ENCODE measurements at regions not wholly inside any gene's neighbourhood (a gene's known extent, or its start where the extent isn't known, plus 50 kb on each side); places are given as distances from the start of the nearest gene placed in this dataset.

DNA sequence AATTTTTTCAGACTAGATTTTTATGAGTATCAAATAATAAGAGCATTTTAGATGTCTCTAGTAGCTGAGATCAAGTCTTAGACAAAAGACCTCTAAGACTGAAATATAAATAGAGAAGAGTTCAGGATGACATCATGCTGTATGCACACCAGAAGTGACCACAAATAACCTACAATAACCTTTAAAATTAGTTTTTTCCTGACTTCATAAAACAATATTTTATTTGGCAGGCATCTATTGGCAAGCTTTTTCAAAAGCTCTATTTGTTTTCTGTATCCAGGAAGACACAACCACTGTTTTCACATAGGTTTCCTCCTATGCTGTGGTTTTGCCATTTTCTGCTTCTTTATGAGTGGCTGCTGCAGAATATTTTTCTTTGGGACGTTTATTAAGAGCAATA is 359.1 kb downstream of the CRPPA start:
- Histone ChIP-seq H3K9ac (ENCODE audit: insufficient read depth, low read length) (no peak overlapping the region), H3K27me3 (ENCODE audit: control insufficient read depth, insufficient read depth, low read length) (peaks cover 2% of the 10 kb centered on the region), H2AFZ (ENCODE audit: low read length) (no peak overlapping the region), H3K9me3 (ENCODE audit: control insufficient read depth, insufficient read depth, low read depth, low read length) (no peaks in the 10 kb centered on the region), H3K4me1 (ENCODE audit: control insufficient read depth, extremely low read depth, insufficient read depth, low read length) (peaks cover 4% of the 10 kb centered on the region), H3K4me3 (replicated peaks in 1 of 4; ENCODE audit: control extremely low read depth in 1 of 4, insufficient read depth in 1 of 4, low read depth in 3 of 4, low read length in 4 of 4) (no peak overlapping the region), H3K4me2 (ENCODE audit: extremely low read depth, insufficient read depth, low read length) (no peak overlapping the region), H3K36me3 (ENCODE audit: control insufficient read depth, insufficient read depth, low read length) (no peaks in the 10 kb centered on the region), H3K27ac (ENCODE audit: insufficient read depth, low read length) (no peak overlapping the region), H3K79me2 (ENCODE audit: control insufficient read depth, insufficient read depth, low read length) (no peaks in the 10 kb centered on the region), H4K20me1 (ENCODE audit: control insufficient read depth, extremely low read depth, insufficient read depth, low read length) (no peaks in the 10 kb centered on the region)
- peak; percentile 77 to 85 for DNase-seq (ENCODE audit: low read depth in 2 of 2)
- TF ChIP-seq EZH2 (IDR thresholded peaks at IDR 0.05; ENCODE audit: low read length, missing control alignments), result no peak
- TF ChIP-seq, protein P1, sequence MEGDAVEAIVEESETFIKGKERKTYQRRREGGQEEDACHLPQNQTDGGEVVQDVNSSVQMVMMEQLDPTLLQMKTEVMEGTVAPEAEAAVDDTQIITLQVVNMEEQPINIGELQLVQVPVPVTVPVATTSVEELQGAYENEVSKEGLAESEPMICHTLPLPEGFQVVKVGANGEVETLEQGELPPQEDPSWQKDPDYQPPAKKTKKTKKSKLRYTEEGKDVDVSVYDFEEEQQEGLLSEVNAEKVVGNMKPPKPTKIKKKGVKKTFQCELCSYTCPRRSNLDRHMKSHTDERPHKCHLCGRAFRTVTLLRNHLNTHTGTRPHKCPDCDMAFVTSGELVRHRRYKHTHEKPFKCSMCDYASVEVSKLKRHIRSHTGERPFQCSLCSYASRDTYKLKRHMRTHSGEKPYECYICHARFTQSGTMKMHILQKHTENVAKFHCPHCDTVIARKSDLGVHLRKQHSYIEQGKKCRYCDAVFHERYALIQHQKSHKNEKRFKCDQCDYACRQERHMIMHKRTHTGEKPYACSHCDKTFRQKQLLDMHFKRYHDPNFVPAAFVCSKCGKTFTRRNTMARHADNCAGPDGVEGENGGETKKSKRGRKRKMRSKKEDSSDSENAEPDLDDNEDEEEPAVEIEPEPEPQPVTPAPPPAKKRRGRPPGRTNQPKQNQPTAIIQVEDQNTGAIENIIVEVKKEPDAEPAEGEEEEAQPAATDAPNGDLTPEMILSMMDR (conservative IDR thresholded peaks at IDR 0.05 in 1 of 2, IDR thresholded peaks at IDR 0.05 in 1 of 2; ENCODE audit: low read depth in 1 of 2, low read length in 2 of 2), result no peak

DNA sequence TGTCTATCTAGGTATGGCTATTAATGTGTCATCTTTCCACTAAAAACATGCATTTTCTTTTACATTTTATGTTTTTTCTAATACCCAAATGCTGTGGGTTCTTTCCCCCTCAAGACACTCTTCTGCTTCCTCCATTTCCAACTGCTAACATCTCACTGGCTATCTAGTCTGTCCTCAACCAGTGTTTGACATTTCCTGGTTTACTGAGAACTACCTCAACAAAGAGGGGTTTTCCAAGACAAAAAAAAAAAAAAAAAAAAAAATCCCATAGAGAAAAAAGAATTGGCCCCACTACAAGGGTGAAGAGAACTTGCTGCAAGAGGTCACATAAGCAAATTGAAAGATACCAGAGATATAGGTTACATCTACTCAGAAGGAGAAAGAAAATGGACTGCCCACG is 359.7 kb downstream of the CRPPA start:
- H3K36me3 ChIP-seq (ENCODE audit: control insufficient read depth, insufficient read depth, low read length), result no peaks in the 10 kb centered on the region
- no peak overlapping the region for H3K4me3 ChIP-seq (replicated peaks in 1 of 4; ENCODE audit: control extremely low read depth in 1 of 4, insufficient read depth in 1 of 4, low read depth in 3 of 4, low read length in 4 of 4)
- no peaks in the 10 kb centered on the region for H3K9me3 ChIP-seq (ENCODE audit: control insufficient read depth, insufficient read depth, low read depth, low read length)
- no peak overlapping the region for H3K9ac ChIP-seq (ENCODE audit: insufficient read depth, low read length)
- H3K27ac ChIP-seq (ENCODE audit: insufficient read depth, low read length), result no peak overlapping the region
- no peaks in the 10 kb centered on the region for H4K20me1 ChIP-seq (ENCODE audit: control insufficient read depth, extremely low read depth, insufficient read depth, low read length)
- H3K79me2 ChIP-seq (ENCODE audit: control insufficient read depth, insufficient read depth, low read length), result no peaks in the 10 kb centered on the region
- TF ChIP-seq, protein P1 (conservative IDR thresholded peaks at IDR 0.05 in 1 of 2, IDR thresholded peaks at IDR 0.05 in 1 of 2; ENCODE audit: low read depth in 1 of 2, low read length in 2 of 2), result no peak
- TF ChIP-seq EZH2 (IDR thresholded peaks at IDR 0.05; ENCODE audit: low read length, missing control alignments), result no peak
- H2AFZ ChIP-seq (ENCODE audit: low read length), result no peak overlapping the region
- peaks cover 2% of the 10 kb centered on the region for H3K27me3 ChIP-seq (ENCODE audit: control insufficient read depth, insufficient read depth, low read length)
- DNase-seq (ENCODE audit: low read depth in 2 of 2), result no peak
- no peak overlapping the region for H3K4me2 ChIP-seq (ENCODE audit: extremely low read depth, insufficient read depth, low read length)
- H3K4me1 ChIP-seq (ENCODE audit: control insufficient read depth, extremely low read depth, insufficient read depth, low read length), result no peaks in the 10 kb centered on the region

DNA sequence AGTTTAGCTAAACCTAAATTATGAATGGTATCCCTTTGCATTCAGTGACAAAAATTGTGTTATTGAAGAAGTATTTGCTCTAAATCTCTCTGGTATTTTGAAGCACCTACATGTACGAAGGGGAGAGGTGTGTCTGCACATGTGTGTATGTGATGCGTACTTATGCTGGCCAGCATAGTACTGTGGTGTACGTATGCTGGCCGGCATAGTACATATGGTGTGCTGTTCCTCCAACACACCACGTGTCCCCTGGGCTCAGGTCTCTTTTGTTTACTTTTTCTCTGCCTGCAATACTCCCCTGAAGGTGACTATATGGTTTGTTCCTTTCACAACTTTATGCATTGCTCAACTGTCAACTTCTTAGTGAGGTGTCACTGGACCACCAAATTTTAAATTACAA is 360.3 kb downstream of the CRPPA start:
- no peak for TF ChIP-seq EZH2 (IDR thresholded peaks at IDR 0.05; ENCODE audit: low read length, missing control alignments)
- TF ChIP-seq, protein P1 (conservative IDR thresholded peaks at IDR 0.05 in 1 of 2, IDR thresholded peaks at IDR 0.05 in 1 of 2; ENCODE audit: low read depth in 1 of 2, low read length in 2 of 2), result no peak
- Histone ChIP-seq H4K20me1 (ENCODE audit: control insufficient read depth, extremely low read depth, insufficient read depth, low read length) (no peaks in the 10 kb centered on the region), H3K4me1 (ENCODE audit: control insufficient read depth, extremely low read depth, insufficient read depth, low read length) (no peaks in the 10 kb centered on the region), H3K4me2 (ENCODE audit: extremely low read depth, insufficient read depth, low read length) (no peak overlapping the region), H3K27me3 (ENCODE audit: control insufficient read depth, insufficient read depth, low read length) (peaks cover 2% of the 10 kb centered on the region), H3K27ac (ENCODE audit: insufficient read depth, low read length) (no peak overlapping the region), H3K36me3 (ENCODE audit: control insufficient read depth, insufficient read depth, low read length) (no peaks in the 10 kb centered on the region), H3K4me3 (replicated peaks in 1 of 4; ENCODE audit: control extremely low read depth in 1 of 4, insufficient read depth in 1 of 4, low read depth in 3 of 4, low read length in 4 of 4) (no peak overlapping the region), H3K9ac (ENCODE audit: insufficient read depth, low read length) (no peak overlapping the region), H2AFZ (ENCODE audit: low read length) (no peak overlapping the region), H3K9me3 (ENCODE audit: control insufficient read depth, insufficient read depth, low read depth, low read length) (no peaks in the 10 kb centered on the region), H3K79me2 (ENCODE audit: control insufficient read depth, insufficient read depth, low read length) (no peaks in the 10 kb centered on the region)
- DNase-seq (ENCODE audit: low read depth in 2 of 2), result no peak
